Fibroblast of villous mesenchyme (primary cell): ENCODE measurements at regions not wholly inside any gene's neighbourhood (a gene's known extent, or its start where the extent isn't known, plus 50 kb on each side); places are given as distances from the start of the nearest gene placed in this dataset.

Experiments
- DNase-seq: peaks from one replicate; pipeline ENCODE4 v3.0.0-alpha.2; 2010; ENCODE audit warnings: low read depth
- H3K4me3 ChIP-seq: 2 replicates; pipeline ENCODE4 v1.5.1; 2011; ENCODE audit warnings: low read depth, mild to moderate bottlenecking, low read length
- CTCF ChIP-seq: IDR thresholded peaks from 2 replicates; pipeline ENCODE4 v1.5.1; 2012; ENCODE audit warnings: low read depth, mild to moderate bottlenecking, low read length; ENCODE audit not compliant: insufficient read depth

- H3K4me3 ChIP-seq = no peak overlapping the region
- TF ChIP-seq CTCF = no peak
- no peak for DNase-seq
Measured at GRCh38 chr13:40342461-40342860, 324.0 kb downstream of the FOXO1 start.

GRCh38 chr13:40342901-40343300 is 323.5 kb downstream of the FOXO1 start:
- no peak for DNase-seq
- no peak for TF ChIP-seq CTCF
- no peak overlapping the region for H3K4me3 ChIP-seq

- no peak overlapping the region for H3K4me3 ChIP-seq
- no peak for DNase-seq
- TF ChIP-seq CTCF = no peak
Measured at GRCh38 chr13:40343550-40344269, 322.7 kb downstream of the FOXO1 start.

GRCh38 chr13:40344270-40345148 is 321.9 kb downstream of the FOXO1 start:
- DNase-seq = peak; percentile 47
- no peak for TF ChIP-seq CTCF
- H3K4me3 ChIP-seq = no peak overlapping the region

- TF ChIP-seq CTCF = no peak
- DNase-seq = no peak
Measured at GRCh38 chr13:40345149-40345514, 321.3 kb downstream of the FOXO1 start.

GRCh38 chr13:40345654-40346372 is 320.6 kb downstream of the FOXO1 start:
- no peak overlapping the region for H3K4me3 ChIP-seq
- DNase-seq = no peak
- TF ChIP-seq CTCF = no peak

More at GRCh38 chr13:40345149-40345514, 321.3 kb downstream of the FOXO1 start:
- H3K4me3 ChIP-seq = no peak overlapping the region
